ENCODE measurements at regions not wholly inside any gene's neighbourhood (a gene's known extent, or its start where the extent isn't known, plus 50 kb on each side); places are given as distances from the start of the nearest gene placed in this dataset.

DNA sequence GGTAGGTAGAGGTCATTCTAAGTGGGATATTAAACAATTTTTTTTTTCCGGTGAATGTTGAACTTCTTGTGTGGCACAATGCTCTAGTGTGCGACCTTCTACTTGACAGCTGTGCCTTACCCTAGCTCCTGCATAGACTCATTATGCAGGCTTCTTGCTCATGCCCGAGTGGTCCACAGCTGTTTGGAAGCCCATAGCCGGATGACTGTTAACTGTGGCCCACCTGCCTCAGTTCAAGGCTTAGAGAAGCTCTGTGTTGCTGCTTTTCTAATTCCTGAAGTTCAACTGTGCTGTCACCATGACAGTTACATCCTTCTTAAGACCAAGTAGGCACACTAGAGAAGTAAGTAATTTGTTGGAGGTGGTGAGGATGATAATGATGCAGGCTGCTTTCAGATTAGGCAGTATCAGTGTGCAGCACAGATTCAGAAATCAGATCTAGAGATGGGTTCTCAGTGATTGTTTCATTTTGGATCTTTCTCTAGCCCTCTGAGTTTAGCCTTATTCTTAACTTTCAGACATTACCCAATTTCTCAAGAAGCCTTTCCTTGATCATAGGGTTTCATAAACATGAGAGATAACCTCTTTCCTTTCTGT is 278.4 kb downstream of the PHF14 start:
- CTCF ChIA-PET = no interaction called here
- TF ChIP-seq CTCF (conservative IDR thresholded peaks at IDR 0.05; ENCODE audit: low read depth) = no peak
- no peak for DNase-seq (ENCODE audit: low spot score)
- POLR2A ChIA-PET (ENCODE audit: low non-redundant PET) = no interaction called here
- H3K27ac ChIP-seq = no peak overlapping the region

DNA sequence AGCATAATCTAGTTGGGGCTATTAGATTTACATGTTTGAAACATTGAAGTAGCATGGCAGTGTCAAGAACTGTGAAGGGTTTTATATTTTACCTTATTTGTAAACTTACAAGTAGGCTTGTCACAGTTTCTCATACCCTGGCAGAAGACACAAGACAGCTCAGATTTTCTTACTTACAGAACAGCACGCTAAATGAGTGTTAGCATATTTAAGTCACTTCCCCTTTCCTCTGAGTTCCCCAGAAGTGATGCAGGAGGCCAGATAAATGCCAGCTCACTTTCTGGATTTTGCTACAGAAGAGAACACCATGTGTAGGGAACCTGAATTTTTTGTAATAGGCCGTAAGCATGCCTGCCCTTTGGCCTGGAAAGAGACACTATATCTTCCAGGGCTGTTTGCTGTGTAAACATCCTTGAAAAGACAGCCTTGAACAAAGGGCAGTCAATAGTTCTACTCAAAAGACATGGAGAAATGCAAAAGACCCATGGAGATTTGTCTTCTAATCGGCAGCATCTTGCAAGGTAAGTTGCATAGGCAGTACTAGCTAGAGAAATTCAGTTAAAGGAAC is 279.1 kb downstream of the PHF14 start:
- TF ChIP-seq CTCF (conservative IDR thresholded peaks at IDR 0.05; ENCODE audit: low read depth) = no peak
- CTCF ChIA-PET = no interaction called here
- POLR2A ChIA-PET (ENCODE audit: low non-redundant PET) = no interaction called here
- no peak overlapping the region for H3K27ac ChIP-seq
- DNase-seq (ENCODE audit: low spot score) = no peak

GRCh38 chr7:11256501-11256900 is 282.8 kb downstream of the PHF14 start:
- DNase-seq (ENCODE audit: low spot score) = no peak
- ChIA-PET POLR2A (ENCODE audit: low non-redundant PET) (interaction anchor here (0.6 kb wide), 1 partner anchor 723 kb away, joined by 3 read pairs; no protein-coding TSS in a partner anchor), CTCF (no interaction called here)
- H3K27ac ChIP-seq = no peak overlapping the region
- no peak for TF ChIP-seq CTCF (conservative IDR thresholded peaks at IDR 0.05; ENCODE audit: low read depth)

GRCh38 chr7:11261470-11261869 is 287.8 kb downstream of the PHF14 start:
- POLR2A ChIA-PET (ENCODE audit: low non-redundant PET) = no interaction called here
- no peak overlapping the region for H3K27ac ChIP-seq
- TF ChIP-seq CTCF (conservative IDR thresholded peaks at IDR 0.05; ENCODE audit: low read depth) = no peak
- CTCF ChIA-PET = interaction anchor here (0.6 to 0.7 kb wide), 2 partner anchors 65 to 923 kb away, joined by 4 to 5 read pairs; no protein-coding TSS in a partner anchor
- no peak for DNase-seq (ENCODE audit: low spot score)

- POLR2A ChIA-PET (ENCODE audit: low non-redundant PET) = no interaction called here
- H3K27ac ChIP-seq = no peak overlapping the region
- CTCF ChIA-PET = no interaction called here
- TF ChIP-seq CTCF (conservative IDR thresholded peaks at IDR 0.05; ENCODE audit: low read depth) = no peak
- DNase-seq (ENCODE audit: low spot score) = no peak
Observed at GRCh38 chr7:11266101-11266500, 292.4 kb downstream of the PHF14 start.

DNA sequence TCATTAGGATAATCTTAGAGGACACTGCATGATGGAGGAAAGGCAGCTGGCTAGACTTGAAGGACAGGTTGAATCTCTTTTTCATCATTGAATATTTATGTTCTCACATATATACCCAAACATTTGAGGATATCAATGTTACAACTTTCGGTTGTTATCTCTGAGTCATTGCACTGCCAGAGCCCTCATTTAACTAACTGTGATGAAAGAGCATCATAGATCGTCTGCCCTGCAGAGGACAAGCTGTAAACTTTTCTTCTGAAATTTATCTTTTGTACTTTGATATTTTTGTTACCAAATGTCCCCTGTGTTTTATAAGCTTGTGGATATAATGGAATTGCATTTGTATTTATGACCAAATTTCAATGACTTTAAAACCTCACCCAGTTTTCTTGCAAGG is 298.7 kb downstream of the PHF14 start:
- CTCF ChIA-PET = no interaction called here
- DNase-seq (ENCODE audit: low spot score) = no peak
- no peak overlapping the region for H3K27ac ChIP-seq
- POLR2A ChIA-PET (ENCODE audit: low non-redundant PET) = no interaction called here
- TF ChIP-seq CTCF (conservative IDR thresholded peaks at IDR 0.05; ENCODE audit: low read depth) = no peak
